Epidermal melanocyte (primary cell): ENCODE measurements at regions not wholly inside any gene's neighbourhood (a gene's known extent, or its start where the extent isn't known, plus 50 kb on each side); places are given as distances from the start of the nearest gene placed in this dataset.
"Not testable (repeated sequence)": the region's sequence is repeated elsewhere in the genome, so short reads cannot be mapped to it uniquely, and the experiment has no call there.

Experiments
- DNase-seq: peaks from one replicate; pipeline ENCODE4 v3.0.0; 2011; ENCODE audit warnings: low spot score; ENCODE audit not compliant: insufficient read length

- no peak for DNase-seq
These were observed 175.5 kb downstream of the TFAP2B start for GRCh38 chr6:50993941-50994720.

- no peak for DNase-seq
These were observed 176.4 kb downstream of the TFAP2B start for GRCh38 chr6:50995036-50995435.

DNA sequence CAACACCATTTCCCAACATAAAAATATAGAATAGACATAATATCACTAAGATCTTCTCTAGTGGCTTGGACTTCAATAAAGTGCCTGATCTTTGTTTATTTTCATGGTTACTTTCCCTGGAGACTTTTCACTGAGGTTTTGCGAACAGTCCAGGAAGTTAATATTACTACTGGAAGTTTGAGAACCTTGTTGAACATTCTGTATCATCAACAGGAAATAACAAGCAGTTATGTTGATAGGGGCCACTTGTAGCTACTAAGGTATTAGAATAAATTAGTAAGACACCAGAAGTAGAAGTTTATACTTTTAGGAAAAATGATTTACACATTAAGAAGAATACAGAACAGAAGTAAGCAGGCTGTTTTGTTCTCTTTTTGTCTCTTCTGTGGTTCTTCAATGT lies 180.2 kb downstream of the TFAP2B start:
- DNase-seq = no peak

DNA sequence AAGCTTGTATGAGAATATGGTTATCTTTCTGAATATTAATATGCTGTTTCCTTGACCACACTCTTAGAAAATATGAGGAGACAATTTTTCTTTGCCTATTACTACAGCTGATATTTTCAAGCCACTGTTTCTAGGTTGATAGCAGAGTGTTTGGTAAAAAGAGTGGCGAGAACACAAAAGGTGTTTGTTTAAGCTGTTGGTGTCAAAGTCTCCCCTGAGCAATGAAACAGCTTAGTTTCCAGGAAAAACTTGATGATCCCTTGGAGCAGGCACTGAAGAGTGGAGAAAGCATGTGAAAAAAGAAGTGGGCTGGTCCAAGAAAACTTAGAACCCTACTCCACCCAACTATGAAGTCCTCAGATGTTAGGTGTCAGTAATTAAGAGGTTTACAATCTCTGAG lies 182.7 kb downstream of the TFAP2B start:
- DNase-seq = no peak

DNA sequence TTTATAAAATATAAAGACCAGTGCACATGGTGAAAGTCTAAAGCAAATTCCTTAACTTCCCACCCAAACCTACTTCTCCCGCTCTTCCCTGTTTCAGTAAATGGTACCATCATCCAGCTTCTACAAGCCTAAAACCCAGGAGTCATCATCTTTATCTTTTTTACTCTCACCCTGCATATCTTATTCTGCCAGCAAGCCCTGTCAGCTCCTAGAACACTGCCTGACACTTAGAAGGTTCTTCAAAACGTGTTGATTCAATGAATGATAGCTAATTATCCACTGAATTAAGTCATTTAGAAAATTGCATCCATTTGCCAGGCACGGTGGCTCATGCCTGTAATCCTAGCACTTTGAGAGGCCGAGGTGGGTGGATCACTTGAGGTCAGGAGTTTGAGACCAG lies 185.7 kb downstream of the TFAP2B start:
- no peak for DNase-seq

GRCh38 chr6:51005779-51006178 lies 187.1 kb downstream of the TFAP2B start:
- no peak for DNase-seq

DNA sequence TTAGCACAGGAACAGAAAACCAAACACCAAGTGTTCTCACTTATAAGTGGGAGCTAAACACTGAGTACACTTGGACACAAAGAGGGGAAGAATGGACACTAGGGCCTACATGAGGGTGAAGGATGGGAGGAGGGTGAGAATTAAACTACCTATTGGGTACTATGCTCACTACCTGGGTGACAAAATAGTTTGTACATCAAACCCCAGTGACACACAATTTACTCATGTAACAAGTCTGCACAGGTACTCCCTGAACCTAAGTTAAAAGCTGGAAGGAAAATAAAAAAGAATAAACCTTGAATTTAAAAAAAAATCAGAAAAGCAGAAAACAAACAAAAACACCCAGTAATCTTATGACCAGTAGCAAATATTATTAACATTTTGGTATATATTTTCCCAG lies 188.6 kb downstream of the TFAP2B start:
- DNase-seq = no peak

DNA sequence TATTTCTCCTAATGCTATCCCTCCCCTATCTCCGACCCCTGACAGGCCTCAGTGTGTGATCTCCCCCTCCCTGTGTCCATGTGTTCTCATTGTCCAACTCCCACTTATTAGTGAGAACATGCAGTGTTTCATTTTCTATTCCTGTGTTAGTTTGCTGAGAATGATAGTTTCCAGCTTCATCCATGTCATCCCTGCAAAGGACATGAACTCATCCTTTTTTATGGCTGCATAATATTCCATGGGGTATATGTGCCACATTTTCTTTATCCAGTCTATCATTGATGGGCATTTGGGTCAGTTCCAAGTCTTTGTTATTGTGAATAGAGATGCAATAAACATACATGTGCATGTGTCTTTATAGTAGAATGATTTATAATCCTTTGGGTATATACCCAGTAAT lies 190.0 kb downstream of the TFAP2B start:
- not testable (repeated sequence) for DNase-seq

GRCh38 chr6:51013376-51013775 lies 194.7 kb downstream of the TFAP2B start:
- DNase-seq = no peak

GRCh38 chr6:51015394-51015793 lies 196.7 kb downstream of the TFAP2B start:
- DNase-seq = no peak

GRCh38 chr6:51016489-51016888 lies 197.8 kb downstream of the TFAP2B start:
- no peak for DNase-seq

DNA sequence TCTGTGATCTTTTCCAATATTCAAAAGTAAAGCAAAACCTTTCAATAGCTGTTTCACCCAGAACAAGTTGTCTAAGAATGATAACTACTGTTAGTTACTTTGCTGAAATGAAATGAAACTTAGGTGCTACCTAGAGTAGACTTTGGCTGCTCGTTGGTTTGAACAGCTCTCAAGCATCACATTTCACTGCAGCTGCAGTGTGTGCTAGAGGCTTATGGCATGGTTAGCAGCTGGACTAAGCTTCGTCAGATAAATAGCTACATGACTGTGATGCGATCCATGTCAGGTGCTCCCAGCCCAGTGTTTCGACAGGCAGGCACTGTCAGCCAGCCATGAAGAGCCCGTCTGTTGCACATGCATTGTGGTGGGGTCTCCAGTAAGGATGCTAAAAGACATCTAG lies 201.1 kb downstream of the TFAP2B start:
- DNase-seq = no peak

DNA sequence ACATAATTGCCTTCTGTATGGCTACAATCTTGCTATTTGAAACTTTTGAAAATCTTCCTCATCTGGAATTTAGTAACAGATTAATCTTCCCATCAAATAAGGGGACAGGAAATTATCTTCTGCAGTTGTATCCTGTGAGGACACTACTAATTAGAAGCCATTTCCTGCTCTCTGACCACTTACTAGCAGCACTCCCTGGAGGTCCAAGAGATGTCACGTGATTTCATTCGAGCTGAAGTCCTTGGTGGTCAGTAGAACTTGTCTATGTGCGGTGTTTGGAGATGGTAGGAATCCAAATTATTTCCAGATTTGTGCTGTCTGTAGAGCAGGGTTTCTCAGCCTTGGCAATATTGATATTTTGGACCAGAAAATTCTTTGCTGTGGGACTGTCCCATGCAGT lies 202.5 kb downstream of the TFAP2B start:
- DNase-seq = no peak

GRCh38 chr6:51024126-51024525 lies 205.5 kb downstream of the TFAP2B start:
- no peak for DNase-seq

GRCh38 chr6:51025082-51025777 lies 206.6 kb downstream of the TFAP2B start:
- no peak for DNase-seq

DNA sequence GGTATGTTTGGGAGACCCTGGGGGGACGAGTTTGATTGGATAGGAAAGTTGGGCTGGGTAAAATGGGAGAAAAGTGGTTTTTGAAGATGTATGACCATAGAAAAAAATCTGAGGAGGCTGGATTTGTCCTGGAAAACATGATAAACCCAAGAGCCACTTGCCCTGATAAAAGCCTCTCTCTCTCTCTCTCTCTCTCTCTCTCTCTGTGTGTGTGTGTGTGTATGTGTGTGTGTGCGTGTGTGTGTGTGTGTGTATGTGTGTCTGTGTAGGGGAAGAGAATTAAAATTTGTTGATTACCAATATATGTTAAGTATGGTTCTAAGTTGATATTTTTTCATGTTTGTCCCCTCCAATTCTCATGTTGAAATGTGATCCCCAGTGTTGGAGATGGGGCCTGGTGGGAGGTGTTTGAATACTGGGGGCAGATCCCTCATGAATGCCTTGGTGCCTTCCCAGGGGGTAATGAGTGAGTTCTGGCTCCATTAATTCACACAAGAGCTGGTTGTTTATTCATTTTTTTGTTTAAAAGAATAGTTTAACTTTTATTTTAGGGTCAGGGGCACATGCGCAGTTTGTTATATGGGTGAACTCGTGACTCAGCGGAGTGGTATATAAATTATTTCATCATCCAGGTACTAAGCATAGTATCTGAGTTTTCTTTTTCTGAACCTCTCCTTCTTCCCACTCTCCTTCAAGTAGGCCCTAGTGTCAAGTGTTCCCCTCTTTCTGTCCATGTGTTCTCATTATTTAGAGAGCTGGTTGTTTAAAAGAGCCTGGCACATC lies 208.8 kb downstream of the TFAP2B start:
- no peak for DNase-seq

GRCh38 chr6:51028276-51028675 lies 209.6 kb downstream of the TFAP2B start:
- DNase-seq = no peak

DNA sequence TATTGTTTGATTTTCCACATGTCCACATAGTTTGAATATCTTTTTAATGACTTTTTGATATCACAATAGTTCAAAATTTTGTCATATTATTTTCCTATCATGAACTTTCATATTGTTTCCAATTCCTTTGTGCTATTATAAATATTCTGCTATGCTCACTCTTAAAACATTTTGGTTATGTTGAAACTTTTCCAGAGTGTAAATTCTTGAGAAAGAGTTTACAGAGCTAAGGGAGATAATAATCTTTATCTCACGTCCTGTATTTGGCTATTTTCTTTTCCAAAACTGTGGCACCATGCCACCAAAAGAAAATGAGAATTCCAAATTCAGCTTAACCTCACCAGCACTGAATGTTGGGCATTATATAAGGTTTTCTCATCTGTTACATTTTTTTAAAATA lies 210.9 kb downstream of the TFAP2B start:
- DNase-seq = no peak

GRCh38 chr6:51045548-51045947 lies 226.9 kb downstream of the TFAP2B start:
- DNase-seq = no peak

DNA sequence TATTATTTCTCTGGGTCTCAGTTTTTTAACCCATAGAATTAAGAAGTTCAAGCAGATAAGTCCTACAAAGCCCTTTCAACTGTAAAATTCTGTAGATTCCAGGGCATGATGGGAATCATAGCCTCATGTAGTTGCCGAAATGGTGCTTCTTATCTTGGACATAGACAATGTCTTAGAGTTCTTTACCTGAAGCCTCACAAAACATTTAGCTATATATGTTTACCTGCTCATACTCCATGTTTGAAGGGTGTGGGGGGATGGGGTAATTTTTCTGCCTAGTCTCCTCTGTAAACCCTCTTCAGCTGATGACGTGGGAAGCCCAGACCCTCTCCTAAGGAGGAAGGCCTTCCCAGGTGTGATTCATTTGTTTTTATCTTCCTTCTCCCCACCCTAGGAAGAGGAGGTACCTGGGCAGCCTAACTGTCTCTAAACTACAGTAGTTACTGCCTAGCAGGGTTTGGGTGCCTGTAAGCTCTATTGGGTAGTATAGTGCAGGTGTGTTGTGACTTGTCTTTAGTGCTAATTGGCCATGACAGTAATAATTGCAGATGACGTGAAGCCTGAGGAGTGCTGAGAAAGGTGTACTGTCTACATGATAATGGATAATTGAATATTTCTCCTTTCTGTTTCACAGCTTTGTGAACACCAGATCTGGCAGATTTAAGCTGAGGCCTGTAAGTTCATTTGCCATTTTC lies 230.8 kb downstream of the TFAP2B start:
- no peak for DNase-seq

GRCh38 chr6:51049983-51050877 lies 231.6 kb downstream of the TFAP2B start:
- no peak for DNase-seq
